ENCODE measurements at regions not wholly inside any gene's neighbourhood (a gene's known extent, or its start where the extent isn't known, plus 50 kb on each side); places are given as distances from the start of the nearest gene placed in this dataset.

- dilution Hi-C loops (cut with MboI; ENCODE audit: extremely low pct_ligation_motif_present, low sequenced_read_pairs): no loop called here
- no TSS peak for BruUV-seq (replicated peaks)
- Histone ChIP-seq H3K4me3 (replicated peaks in 1 of 3; ENCODE audit: insufficient read depth in 1 of 3, low read depth in 1 of 3, low read length in 3 of 3) (no peak overlapping the region), H3K9me1 (replicated peaks; ENCODE audit: control insufficient read depth, extremely low read depth, insufficient read depth, low read length) (no peaks in the 10 kb centered on the region), H3K4me2 (ENCODE audit: insufficient read depth, low read length) (no peak overlapping the region), H2AFZ (ENCODE audit: low read depth, low read length) (no peak overlapping the region), H4K20me1 (replicated peaks; ENCODE audit: control insufficient read depth, extremely low read depth, insufficient read depth, low read length) (no peaks in the 10 kb centered on the region), H3K9me3 (replicated peaks; ENCODE audit: control insufficient read depth, insufficient read depth, low read length) (peaks cover 2% of the 10 kb centered on the region), H3K27ac (ENCODE audit: insufficient read depth, low read depth, low read length) (no peak overlapping the region), H3K4me1 (ENCODE audit: control insufficient read depth, extremely low read depth, insufficient read depth, low read length) (no peaks in the 10 kb centered on the region), H3K9ac (replicated peaks; ENCODE audit: extremely low read depth, insufficient read depth, low read length) (no peak overlapping the region), H3K79me2 (ENCODE audit: control insufficient read depth, insufficient read depth, low read length) (no peaks in the 10 kb centered on the region), H3K27me3 (ENCODE audit: control insufficient read depth in 2 of 2, insufficient read depth in 2 of 2, low read length in 2 of 2) (no peaks in the 10 kb centered on the region), H3K36me3 (ENCODE audit: control insufficient read depth in 2 of 2, extremely low read depth in 1 of 2, insufficient read depth in 2 of 2, low read length in 2 of 2) (no peaks in the 10 kb centered on the region)
- ChIA-PET CTCF (no interaction called here), POLR2A (no interaction called here)
- FAIRE-seq (no peak), DNase-seq (ENCODE audit: low read depth, low spot score) (no peak)
- intact Hi-C loops (cut with micrococcal nuclease): no loop called here
- TF ChIP-seq EZH2 (IDR thresholded peaks at IDR 0.05; ENCODE audit: borderline replicate concordance, low read depth, low read length, severe bottlenecking): no peak
Observed at GRCh38 chr2:228321015-228321414, 139.5 kb upstream of the SPHKAP start.

- Histone ChIP-seq H3K27me3 (ENCODE audit: control insufficient read depth in 2 of 2, insufficient read depth in 2 of 2, low read length in 2 of 2) (no peaks in the 10 kb centered on the region), H3K79me2 (ENCODE audit: control insufficient read depth, insufficient read depth, low read length) (no peaks in the 10 kb centered on the region), H3K9me1 (replicated peaks; ENCODE audit: control insufficient read depth, extremely low read depth, insufficient read depth, low read length) (no peaks in the 10 kb centered on the region), H4K20me1 (replicated peaks; ENCODE audit: control insufficient read depth, extremely low read depth, insufficient read depth, low read length) (no peaks in the 10 kb centered on the region), H3K9me3 (replicated peaks; ENCODE audit: control insufficient read depth, insufficient read depth, low read length) (peaks cover 3% of the 10 kb centered on the region), H3K4me3 (replicated peaks in 1 of 3; ENCODE audit: insufficient read depth in 1 of 3, low read depth in 1 of 3, low read length in 3 of 3) (no peak overlapping the region), H3K9ac (replicated peaks; ENCODE audit: extremely low read depth, insufficient read depth, low read length) (no peak overlapping the region), H3K4me2 (ENCODE audit: insufficient read depth, low read length) (no peak overlapping the region), H3K4me1 (ENCODE audit: control insufficient read depth, extremely low read depth, insufficient read depth, low read length) (no peaks in the 10 kb centered on the region), H3K36me3 (ENCODE audit: control insufficient read depth in 2 of 2, extremely low read depth in 1 of 2, insufficient read depth in 2 of 2, low read length in 2 of 2) (no peaks in the 10 kb centered on the region), H2AFZ (ENCODE audit: low read depth, low read length) (no peak overlapping the region), H3K27ac (ENCODE audit: insufficient read depth, low read depth, low read length) (no peak overlapping the region)
- dilution Hi-C loops (cut with MboI; ENCODE audit: extremely low pct_ligation_motif_present, low sequenced_read_pairs): no loop called here
- POLR2A ChIA-PET: no interaction called here
- CTCF ChIA-PET: no interaction called here
- FAIRE-seq: no peak
- no TSS peak for BruUV-seq (replicated peaks)
- TF ChIP-seq POLR2AphosphoS5 (IDR thresholded peaks at IDR 0.05; ENCODE audit: insufficient read depth, low read depth, low read length) (no peak), GATA2 (IDR thresholded peaks at IDR 0.05; ENCODE audit: insufficient read depth, insufficient read length, low read depth, low read length) (no peak), MAX (IDR thresholded peaks at IDR 0.05; ENCODE audit: insufficient read depth, insufficient read length) (no peak), MYC (IDR thresholded peaks at IDR 0.05; ENCODE audit: low read depth, low read length) (no peak), FOS (IDR thresholded peaks at IDR 0.05; ENCODE audit: borderline replicate concordance, insufficient read depth, low read length) (no peak), JUN (IDR thresholded peaks at IDR 0.05; ENCODE audit: borderline replicate concordance, insufficient read depth, insufficient read length, low read depth) (no peak)
- TF ChIP-seq, protein P1, sequence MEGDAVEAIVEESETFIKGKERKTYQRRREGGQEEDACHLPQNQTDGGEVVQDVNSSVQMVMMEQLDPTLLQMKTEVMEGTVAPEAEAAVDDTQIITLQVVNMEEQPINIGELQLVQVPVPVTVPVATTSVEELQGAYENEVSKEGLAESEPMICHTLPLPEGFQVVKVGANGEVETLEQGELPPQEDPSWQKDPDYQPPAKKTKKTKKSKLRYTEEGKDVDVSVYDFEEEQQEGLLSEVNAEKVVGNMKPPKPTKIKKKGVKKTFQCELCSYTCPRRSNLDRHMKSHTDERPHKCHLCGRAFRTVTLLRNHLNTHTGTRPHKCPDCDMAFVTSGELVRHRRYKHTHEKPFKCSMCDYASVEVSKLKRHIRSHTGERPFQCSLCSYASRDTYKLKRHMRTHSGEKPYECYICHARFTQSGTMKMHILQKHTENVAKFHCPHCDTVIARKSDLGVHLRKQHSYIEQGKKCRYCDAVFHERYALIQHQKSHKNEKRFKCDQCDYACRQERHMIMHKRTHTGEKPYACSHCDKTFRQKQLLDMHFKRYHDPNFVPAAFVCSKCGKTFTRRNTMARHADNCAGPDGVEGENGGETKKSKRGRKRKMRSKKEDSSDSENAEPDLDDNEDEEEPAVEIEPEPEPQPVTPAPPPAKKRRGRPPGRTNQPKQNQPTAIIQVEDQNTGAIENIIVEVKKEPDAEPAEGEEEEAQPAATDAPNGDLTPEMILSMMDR (IDR thresholded peaks at IDR 0.05; ENCODE audit: extremely low read depth in 1 of 2, insufficient read depth in 1 of 2, low read depth in 1 of 2, low read length in 2 of 2): no peak
- no peak for DNase-seq (ENCODE audit: low read depth, low spot score)
- intact Hi-C loops (cut with micrococcal nuclease): no loop called here
Observed at GRCh38 chr2:228318218-228318617, 136.7 kb upstream of the SPHKAP start.

All from endothelial cell of umbilical vein (primary cell).